ENCODE measurements at regions not wholly inside any gene's neighbourhood (a gene's known extent, or its start where the extent isn't known, plus 50 kb on each side); places are given as distances from the start of the nearest gene placed in this dataset.

GRCh38 chr11:71070490-71071453 lies 181.6 kb downstream of the SHANK2 start:
- no peak for TF ChIP-seq CTCF (IDR thresholded peaks at IDR 0.05; ENCODE audit: borderline replicate concordance, control extremely low read depth, extremely low read depth, insufficient read depth, missing control alignments)
- no peak for DNase-seq (ENCODE audit: low spot score)
- in situ Hi-C loops (cut with MboI; ENCODE audit: low sequenced_read_pairs, unreplicated experiment): no loop called here

GRCh38 chr11:71068963-71069362 lies 183.4 kb downstream of the SHANK2 start:
- no peak for TF ChIP-seq CTCF (IDR thresholded peaks at IDR 0.05; ENCODE audit: borderline replicate concordance, control extremely low read depth, extremely low read depth, insufficient read depth, missing control alignments)
- in situ Hi-C loops (cut with MboI; ENCODE audit: low sequenced_read_pairs, unreplicated experiment): no loop called here
- no peak for DNase-seq (ENCODE audit: low spot score)

GRCh38 chr11:71067753-71068152 lies 184.6 kb downstream of the SHANK2 start:
- in situ Hi-C loops (cut with MboI; ENCODE audit: low sequenced_read_pairs, unreplicated experiment): no loop called here
- DNase-seq (ENCODE audit: low spot score): no peak
- TF ChIP-seq CTCF (IDR thresholded peaks at IDR 0.05; ENCODE audit: borderline replicate concordance, control extremely low read depth, extremely low read depth, insufficient read depth, missing control alignments): no peak

- DNase-seq (ENCODE audit: low spot score): no peak
- TF ChIP-seq CTCF (IDR thresholded peaks at IDR 0.05; ENCODE audit: borderline replicate concordance, control extremely low read depth, extremely low read depth, insufficient read depth, missing control alignments): no peak
- in situ Hi-C loops (cut with MboI; ENCODE audit: low sequenced_read_pairs, unreplicated experiment): no loop called here
Observed at GRCh38 chr11:71066311-71066710, 186.1 kb downstream of the SHANK2 start.

- DNase-seq (ENCODE audit: low spot score): no peak
- TF ChIP-seq CTCF (IDR thresholded peaks at IDR 0.05; ENCODE audit: borderline replicate concordance, control extremely low read depth, extremely low read depth, insufficient read depth, missing control alignments): no peak
- in situ Hi-C loops (cut with MboI; ENCODE audit: low sequenced_read_pairs, unreplicated experiment): no loop called here
Observed at GRCh38 chr11:71065841-71066240, 186.5 kb downstream of the SHANK2 start.

- no peak for TF ChIP-seq CTCF (IDR thresholded peaks at IDR 0.05; ENCODE audit: borderline replicate concordance, control extremely low read depth, extremely low read depth, insufficient read depth, missing control alignments)
- in situ Hi-C loops (cut with MboI; ENCODE audit: low sequenced_read_pairs, unreplicated experiment): no loop called here
- no peak for DNase-seq (ENCODE audit: low spot score)
Observed at GRCh38 chr11:71064702-71065515, 187.5 kb downstream of the SHANK2 start.
